Liver (tissue), 8 donors: ENCODE measurements at regions not wholly inside any gene's neighbourhood (a gene's known extent, or its start where the extent isn't known, plus 50 kb on each side); places are given as distances from the start of the nearest gene placed in this dataset.

ENCODE experiments used
- DNase-seq: peaks from one replicate; pipeline ENCODE4 v3.0.0-alpha.2; 2017; ENCODE audit warnings: low spot score
- H3K27ac ChIP-seq, 2 donors: one replicate each; pipeline ENCODE4 v1.7.0; 2013; ENCODE audit warnings: inconsistent platforms in 2 of 2, low read length in 2 of 2, control low read depth in 1 of 2, low read depth in 1 of 2, mild to moderate bottlenecking in 1 of 2
- H3K27me3 ChIP-seq, 4 donors: one replicate each; pipeline versions ENCODE4 v1.6.1 to v1.7.0; 2013; ENCODE audit warnings: low read length in 3 of 4, inconsistent platforms in 1 of 4, mild to moderate bottlenecking in 1 of 4, moderate library complexity in 1 of 4; ENCODE audit not compliant: control insufficient read depth in 4 of 4, insufficient read depth in 4 of 4
- H3K36me3 ChIP-seq, 4 donors: one replicate each; pipeline versions ENCODE4 v1.6.1 to v1.7.0; 2013; ENCODE audit warnings: low read length in 3 of 4, mild to moderate bottlenecking in 3 of 4, low read depth in 1 of 4, moderate library complexity in 1 of 4; ENCODE audit not compliant: control insufficient read depth in 4 of 4, insufficient read depth in 3 of 4
- H3K4me1 ChIP-seq, 4 donors: one replicate each; pipeline versions ENCODE4 v1.6.1 to v1.7.0; 2013; ENCODE audit warnings: low read length in 3 of 4, mild to moderate bottlenecking in 3 of 4, moderate library complexity in 1 of 4; ENCODE audit not compliant: control insufficient read depth in 4 of 4, insufficient read depth in 4 of 4
- H3K4me3 ChIP-seq, 3 donors: one replicate each; pipeline versions ENCODE4 v1.6.1 to v1.7.0; 2013; ENCODE audit warnings: low read length in 3 of 3, control low read depth in 1 of 3, low read depth in 1 of 3, mild to moderate bottlenecking in 1 of 3
- H3K9ac ChIP-seq, 2 donors: one replicate each; pipeline ENCODE4 v1.7.0; 2013; ENCODE audit warnings: low read length in 2 of 2, mild to moderate bottlenecking in 2 of 2, moderate library complexity in 2 of 2, control low read depth in 1 of 2, low read depth in 1 of 2
- H3K9me3 ChIP-seq, 4 donors: one replicate each; pipeline versions ENCODE4 v1.6.1 to v1.7.0; 2013; ENCODE audit warnings: low read length in 3 of 4; ENCODE audit not compliant: control insufficient read depth in 4 of 4
- EGR1 ChIP-seq, 2 donors: IDR thresholded peaks; 2 replicates each; pipeline ENCODE4 v1.6.1; 2016 to 2018; ENCODE audit warnings: antibody characterized with exemption in 2 of 2, low read depth in 2 of 2
- FOXA1 ChIP-seq: IDR thresholded peaks from 2 replicates; pipeline ENCODE4 v1.6.1; 2016; ENCODE audit warnings: antibody characterized with exemption
- FOXA2 ChIP-seq: IDR thresholded peaks from 2 replicates; pipeline ENCODE4 v1.6.1; 2016; ENCODE audit warnings: antibody characterized with exemption
- GABPA ChIP-seq, 2 donors: IDR thresholded peaks in 1 of 2; conservative IDR thresholded peaks in 1 of 2; 2 replicates each; pipeline ENCODE4 v1.6.1; 2016; ENCODE audit warnings: antibody characterized with exemption in 2 of 2, mild to moderate bottlenecking in 1 of 2, moderate library complexity in 1 of 2
- HNF4G ChIP-seq: IDR thresholded peaks from 2 replicates; pipeline ENCODE4 v1.6.1; 2016; ENCODE audit warnings: antibody characterized with exemption
- JUND ChIP-seq, 2 donors: IDR thresholded peaks; 2 replicates each; pipeline ENCODE4 v1.6.1; 2016; ENCODE audit warnings: antibody characterized with exemption in 2 of 2
- NR2F2 ChIP-seq: IDR thresholded peaks from 2 replicates; pipeline ENCODE4 v1.6.1; 2016; ENCODE audit warnings: antibody characterized with exemption
- RAD21 ChIP-seq, 2 donors: IDR thresholded peaks; 2 replicates each; pipeline ENCODE4 v1.6.1; 2016; ENCODE audit warnings: antibody characterized with exemption in 2 of 2, mild to moderate bottlenecking in 2 of 2
- SP1 ChIP-seq: IDR thresholded peaks from 2 replicates; pipeline ENCODE4 v1.6.1; 2018; ENCODE audit warnings: antibody characterized with exemption, mild to moderate bottlenecking
- TAF1 ChIP-seq: conservative IDR thresholded peaks from 2 replicates; pipeline ENCODE4 v1.6.1; 2016; ENCODE audit warnings: antibody characterized with exemption, mild to moderate bottlenecking
- YY1 ChIP-seq: IDR thresholded peaks from 2 replicates; pipeline ENCODE4 v1.6.1; 2016; ENCODE audit warnings: antibody characterized with exemption, mild to moderate bottlenecking
- WGBS: extraction: QIAGEN DNeasy Blood & Tissue Kit; methylation state at CpG from one replicate; pipeline ENCODE4 v1.1.7; 2013; 5-methylcytosine and 5-hydroxymethylcytosine counted together
- TF ChIP-seq, protein P1 (sequence below): IDR thresholded peaks from 2 replicates; pipeline ENCODE4 v1.6.1; 2016; ENCODE audit warnings: antibody characterized with exemption, mild to moderate bottlenecking
- TF ChIP-seq, protein P2 (sequence below): IDR thresholded peaks from 2 replicates; pipeline ENCODE4 v1.6.1; 2016; ENCODE audit warnings: antibody characterized with exemption
- TF ChIP-seq, protein P3 (sequence below): fragments of 150-350 bp; IDR thresholded peaks from 2 replicates; pipeline ENCODE4 v1.5.1; 2017; ENCODE audit warnings: improper control_type of control experiment, low read depth, low read length; ENCODE audit not compliant: missing input control
- donor health status: healthy.
- donor health status: healthy.
- donor health status: healthy.
- donor health status: healthy.
- donor health status: healthy.

DNA sequence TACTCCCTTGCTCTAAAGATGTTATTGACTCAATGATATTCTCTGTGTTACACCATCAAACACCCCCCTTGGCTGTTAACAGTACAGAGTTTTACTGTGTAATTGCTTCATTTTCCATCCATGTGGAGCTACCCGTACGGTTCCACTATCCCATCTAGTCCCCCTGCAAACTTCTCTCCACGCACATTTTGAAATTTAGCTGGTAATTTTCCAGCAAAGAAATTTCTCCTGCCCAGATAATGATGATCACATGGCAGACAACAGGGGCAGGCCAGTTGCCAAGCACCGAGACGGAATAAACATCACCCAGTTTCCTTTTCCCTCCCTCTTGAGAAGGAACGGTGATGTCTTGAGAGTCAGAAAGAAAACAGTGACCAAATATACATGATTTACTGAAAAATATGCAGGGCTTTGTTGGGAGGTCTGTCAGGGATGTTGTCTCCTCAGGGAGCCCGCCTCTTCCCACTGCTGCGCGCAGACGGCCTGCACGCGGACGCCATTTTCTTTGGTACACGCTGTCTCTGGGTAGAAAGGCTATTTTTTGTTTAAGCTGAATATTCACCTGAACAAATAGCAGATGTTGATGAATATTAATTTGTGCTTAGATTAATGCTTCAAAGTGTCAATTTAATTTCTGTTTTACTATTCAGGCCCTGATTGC is 109.9 kb downstream of the OLFM4 start:
- Histone ChIP-seq H3K9ac (no peak overlapping the region), H3K4me3 (no peak overlapping the region), H3K27ac (no peak overlapping the region), H3K36me3 (no peaks in the 10 kb centered on the region), H3K27me3 (peaks cover 0 to 3% (median 3%) of the 10 kb centered on the region in 4 donors), H3K9me3 (peaks cover 0 to 4% (median 0%) of the 10 kb centered on the region in 4 donors), H3K4me1 (no peaks in the 10 kb centered on the region)
- WGBS, result 78% methylated on average over 14 of the region's 14 CpGs
- TF ChIP-seq RAD21 (IDR thresholded peaks at IDR 0.05) (no peak), NR2F2 (no peak), YY1 (no peak), FOXA2 (no peak), GABPA (IDR thresholded peaks at IDR 0.05 in 1 of 2, conservative IDR thresholded peaks at IDR 0.05 in 1 of 2) (no peak), TAF1 (no peak), SP1 (no peak), HNF4G (no peak)
- TF ChIP-seq, protein P1, sequence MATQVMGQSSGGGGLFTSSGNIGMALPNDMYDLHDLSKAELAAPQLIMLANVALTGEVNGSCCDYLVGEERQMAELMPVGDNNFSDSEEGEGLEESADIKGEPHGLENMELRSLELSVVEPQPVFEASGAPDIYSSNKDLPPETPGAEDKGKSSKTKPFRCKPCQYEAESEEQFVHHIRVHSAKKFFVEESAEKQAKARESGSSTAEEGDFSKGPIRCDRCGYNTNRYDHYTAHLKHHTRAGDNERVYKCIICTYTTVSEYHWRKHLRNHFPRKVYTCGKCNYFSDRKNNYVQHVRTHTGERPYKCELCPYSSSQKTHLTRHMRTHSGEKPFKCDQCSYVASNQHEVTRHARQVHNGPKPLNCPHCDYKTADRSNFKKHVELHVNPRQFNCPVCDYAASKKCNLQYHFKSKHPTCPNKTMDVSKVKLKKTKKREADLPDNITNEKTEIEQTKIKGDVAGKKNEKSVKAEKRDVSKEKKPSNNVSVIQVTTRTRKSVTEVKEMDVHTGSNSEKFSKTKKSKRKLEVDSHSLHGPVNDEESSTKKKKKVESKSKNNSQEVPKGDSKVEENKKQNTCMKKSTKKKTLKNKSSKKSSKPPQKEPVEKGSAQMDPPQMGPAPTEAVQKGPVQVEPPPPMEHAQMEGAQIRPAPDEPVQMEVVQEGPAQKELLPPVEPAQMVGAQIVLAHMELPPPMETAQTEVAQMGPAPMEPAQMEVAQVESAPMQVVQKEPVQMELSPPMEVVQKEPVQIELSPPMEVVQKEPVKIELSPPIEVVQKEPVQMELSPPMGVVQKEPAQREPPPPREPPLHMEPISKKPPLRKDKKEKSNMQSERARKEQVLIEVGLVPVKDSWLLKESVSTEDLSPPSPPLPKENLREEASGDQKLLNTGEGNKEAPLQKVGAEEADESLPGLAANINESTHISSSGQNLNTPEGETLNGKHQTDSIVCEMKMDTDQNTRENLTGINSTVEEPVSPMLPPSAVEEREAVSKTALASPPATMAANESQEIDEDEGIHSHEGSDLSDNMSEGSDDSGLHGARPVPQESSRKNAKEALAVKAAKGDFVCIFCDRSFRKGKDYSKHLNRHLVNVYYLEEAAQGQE, result no peak
- no peak for DNase-seq

DNA sequence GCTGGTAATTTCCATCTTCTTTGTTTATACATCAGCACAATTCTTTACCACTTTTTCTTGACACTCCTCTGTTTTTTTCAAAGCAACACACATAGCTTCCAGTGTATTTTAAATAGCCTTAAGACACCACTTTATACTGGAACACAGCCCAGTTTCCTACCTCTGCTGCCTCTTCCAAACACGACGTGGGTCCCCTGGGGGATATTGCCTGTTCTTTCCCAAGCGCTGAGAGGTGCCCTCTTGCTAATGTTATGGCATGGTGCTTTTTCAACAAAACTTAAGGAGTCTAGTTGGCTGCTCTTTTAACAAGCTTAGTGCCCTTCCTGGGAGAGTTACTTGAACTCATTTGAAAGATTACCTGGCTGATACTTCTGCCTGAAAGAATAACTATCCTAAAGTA is 112.7 kb downstream of the OLFM4 start:
- DNase-seq, result no peak
- no peaks in the 10 kb centered on the region for H3K4me1 ChIP-seq
- no peak overlapping the region for H3K27ac ChIP-seq
- H3K9ac ChIP-seq, result no peak overlapping the region
- peaks cover 0 to 3% (median 2%) of the 10 kb centered on the region in 4 donors for H3K27me3 ChIP-seq
- H3K36me3 ChIP-seq, result no peaks in the 10 kb centered on the region
- H3K9me3 ChIP-seq, result no peaks in the 10 kb centered on the region
- TF ChIP-seq, protein P2, sequence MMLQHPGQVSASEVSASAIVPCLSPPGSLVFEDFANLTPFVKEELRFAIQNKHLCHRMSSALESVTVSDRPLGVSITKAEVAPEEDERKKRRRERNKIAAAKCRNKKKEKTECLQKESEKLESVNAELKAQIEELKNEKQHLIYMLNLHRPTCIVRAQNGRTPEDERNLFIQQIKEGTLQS, result no peak
- TF ChIP-seq JUND (IDR thresholded peaks at IDR 0.05), result no peak
- no peak for TF ChIP-seq TAF1
- TF ChIP-seq, protein P3, sequence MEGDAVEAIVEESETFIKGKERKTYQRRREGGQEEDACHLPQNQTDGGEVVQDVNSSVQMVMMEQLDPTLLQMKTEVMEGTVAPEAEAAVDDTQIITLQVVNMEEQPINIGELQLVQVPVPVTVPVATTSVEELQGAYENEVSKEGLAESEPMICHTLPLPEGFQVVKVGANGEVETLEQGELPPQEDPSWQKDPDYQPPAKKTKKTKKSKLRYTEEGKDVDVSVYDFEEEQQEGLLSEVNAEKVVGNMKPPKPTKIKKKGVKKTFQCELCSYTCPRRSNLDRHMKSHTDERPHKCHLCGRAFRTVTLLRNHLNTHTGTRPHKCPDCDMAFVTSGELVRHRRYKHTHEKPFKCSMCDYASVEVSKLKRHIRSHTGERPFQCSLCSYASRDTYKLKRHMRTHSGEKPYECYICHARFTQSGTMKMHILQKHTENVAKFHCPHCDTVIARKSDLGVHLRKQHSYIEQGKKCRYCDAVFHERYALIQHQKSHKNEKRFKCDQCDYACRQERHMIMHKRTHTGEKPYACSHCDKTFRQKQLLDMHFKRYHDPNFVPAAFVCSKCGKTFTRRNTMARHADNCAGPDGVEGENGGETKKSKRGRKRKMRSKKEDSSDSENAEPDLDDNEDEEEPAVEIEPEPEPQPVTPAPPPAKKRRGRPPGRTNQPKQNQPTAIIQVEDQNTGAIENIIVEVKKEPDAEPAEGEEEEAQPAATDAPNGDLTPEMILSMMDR, result no peak
- TF ChIP-seq HNF4G, result no peak
- TF ChIP-seq SP1, result no peak
- no peak for TF ChIP-seq YY1
- no peak for TF ChIP-seq NR2F2
- 58% methylated on average over 3 of the region's 3 CpGs for WGBS
- H3K4me3 ChIP-seq, result no peak overlapping the region

DNA sequence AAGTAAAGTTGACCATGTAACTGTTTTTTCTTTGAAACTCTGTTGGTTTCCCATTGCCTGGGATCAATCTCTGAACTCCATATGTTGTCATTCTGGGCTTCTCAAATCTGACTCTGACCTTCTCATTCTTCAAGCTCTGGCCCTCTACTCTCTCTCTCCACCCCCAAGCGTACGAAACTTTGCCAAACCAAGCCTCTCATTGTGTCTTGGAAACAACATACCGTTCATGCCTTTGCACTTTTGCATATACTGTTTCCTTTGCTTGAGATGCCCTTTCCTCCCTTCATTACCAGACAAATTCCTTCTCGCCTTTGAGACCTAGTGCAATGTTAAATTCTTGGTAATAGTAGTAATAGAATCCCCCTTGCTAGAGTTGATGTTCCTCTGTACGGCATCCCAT is 113.7 kb downstream of the OLFM4 start:
- H3K4me3 ChIP-seq, result no peak overlapping the region
- H3K4me1 ChIP-seq, result no peaks in the 10 kb centered on the region
- no peaks in the 10 kb centered on the region for H3K9me3 ChIP-seq
- peaks cover 0 to 3% (median 2%) of the 10 kb centered on the region in 4 donors for H3K27me3 ChIP-seq
- 68% methylated on average over 5 of the region's 5 CpGs for WGBS
- H3K9ac ChIP-seq, result no peak overlapping the region
- H3K36me3 ChIP-seq, result no peaks in the 10 kb centered on the region
- no peak for DNase-seq
- no peak for TF ChIP-seq EGR1 (IDR thresholded peaks at IDR 0.05; ENCODE audit: low read depth in 2 of 2)
- TF ChIP-seq FOXA1, result no peak
- TF ChIP-seq YY1, result no peak
- no peak overlapping the region for H3K27ac ChIP-seq
